ENCODE measurements at regions not wholly inside any gene's neighbourhood (a gene's known extent, or its start where the extent isn't known, plus 50 kb on each side); places are given as distances from the start of the nearest gene placed in this dataset.

DNA sequence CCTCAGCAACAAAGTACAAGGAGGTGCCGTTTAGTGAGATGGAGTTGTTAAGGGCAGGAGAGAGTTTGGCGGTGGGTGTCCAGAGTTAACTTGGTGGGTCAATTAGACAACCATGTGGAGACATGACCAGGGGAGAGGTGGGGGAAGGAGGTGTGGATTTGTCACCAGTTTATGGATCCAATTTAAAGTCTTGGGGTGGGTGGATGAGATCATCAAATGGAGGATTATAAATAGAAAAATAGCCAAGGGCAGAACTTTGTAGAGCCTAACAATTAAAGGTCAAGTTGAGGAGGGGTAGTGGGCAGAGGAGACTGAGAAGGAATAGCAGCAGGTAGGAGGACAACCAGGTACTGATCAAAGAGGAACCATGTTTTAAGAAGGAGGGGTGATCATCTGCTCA is 108.7 kb upstream of the IL12B start:
- Histone ChIP-seq H3K9me3 (ENCODE audit: insufficient read depth, low read length, severe bottlenecking) (no peaks in the 10 kb centered on the region), H3K4me3 (ENCODE audit: low read depth in 1 of 2, low read length in 2 of 2) (no peak overlapping the region), H3K79me2 (ENCODE audit: insufficient read depth, low read length) (no peaks in the 10 kb centered on the region), H3K27me3 (ENCODE audit: insufficient read depth, low read length, poor library complexity) (no peaks in the 10 kb centered on the region), H3K4me2 (ENCODE audit: insufficient read depth, low read length) (no peak overlapping the region), H3K36me3 (ENCODE audit: insufficient read depth, low read length) (no peaks in the 10 kb centered on the region), H4K20me1 (ENCODE audit: insufficient read depth, low read length) (no peaks in the 10 kb centered on the region), H3K4me1 (ENCODE audit: insufficient read depth, low read length) (no peaks in the 10 kb centered on the region), H3K9ac (ENCODE audit: low read depth, low read length) (no peak overlapping the region), H3K27ac (ENCODE audit: low read length) (no peak overlapping the region), H2AFZ (ENCODE audit: low read depth, low read length) (no peak overlapping the region)
- DNase-seq (no peak), ATAC-seq (ENCODE audit: insufficient read depth, low read depth) (no peak)
- TF ChIP-seq, protein P1, sequence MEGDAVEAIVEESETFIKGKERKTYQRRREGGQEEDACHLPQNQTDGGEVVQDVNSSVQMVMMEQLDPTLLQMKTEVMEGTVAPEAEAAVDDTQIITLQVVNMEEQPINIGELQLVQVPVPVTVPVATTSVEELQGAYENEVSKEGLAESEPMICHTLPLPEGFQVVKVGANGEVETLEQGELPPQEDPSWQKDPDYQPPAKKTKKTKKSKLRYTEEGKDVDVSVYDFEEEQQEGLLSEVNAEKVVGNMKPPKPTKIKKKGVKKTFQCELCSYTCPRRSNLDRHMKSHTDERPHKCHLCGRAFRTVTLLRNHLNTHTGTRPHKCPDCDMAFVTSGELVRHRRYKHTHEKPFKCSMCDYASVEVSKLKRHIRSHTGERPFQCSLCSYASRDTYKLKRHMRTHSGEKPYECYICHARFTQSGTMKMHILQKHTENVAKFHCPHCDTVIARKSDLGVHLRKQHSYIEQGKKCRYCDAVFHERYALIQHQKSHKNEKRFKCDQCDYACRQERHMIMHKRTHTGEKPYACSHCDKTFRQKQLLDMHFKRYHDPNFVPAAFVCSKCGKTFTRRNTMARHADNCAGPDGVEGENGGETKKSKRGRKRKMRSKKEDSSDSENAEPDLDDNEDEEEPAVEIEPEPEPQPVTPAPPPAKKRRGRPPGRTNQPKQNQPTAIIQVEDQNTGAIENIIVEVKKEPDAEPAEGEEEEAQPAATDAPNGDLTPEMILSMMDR (IDR thresholded peaks at IDR 0.05; ENCODE audit: borderline replicate concordance, extremely low read depth, low read length, poor library complexity, severe bottlenecking) = no peak
- TF ChIP-seq EZH2 (IDR thresholded peaks at IDR 0.05; ENCODE audit: borderline replicate concordance, low read depth, low read length, severe bottlenecking) = no peak

DNA sequence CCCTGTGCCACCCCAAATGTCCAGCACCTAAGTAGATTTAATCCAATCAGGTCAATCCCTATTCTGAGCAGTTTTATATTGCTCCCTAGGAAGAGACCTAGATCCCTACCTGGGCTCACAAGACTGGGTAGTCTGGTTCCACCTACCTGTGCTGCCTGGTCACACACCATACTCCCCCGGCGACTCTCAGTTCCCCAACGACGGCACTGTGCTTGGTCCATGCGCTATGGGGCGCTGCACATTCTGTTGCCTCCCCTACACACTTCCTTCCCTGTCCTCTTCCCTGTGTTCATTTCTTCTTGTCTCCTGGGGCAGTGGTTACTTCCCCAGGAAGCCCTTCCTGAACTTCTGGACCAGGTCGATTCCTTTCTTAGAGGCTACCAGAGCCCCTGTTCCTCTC is 109.9 kb upstream of the IL12B start:
- no peaks in the 10 kb centered on the region; the same call in 1 of the 2 replicates for H3K4me1 ChIP-seq (ENCODE audit: insufficient read depth, low read length)
- no peaks in the 10 kb centered on the region for H4K20me1 ChIP-seq (ENCODE audit: insufficient read depth, low read length)
- ATAC-seq (ENCODE audit: insufficient read depth, low read depth) = no peak
- no peak overlapping the region for H3K27ac ChIP-seq (ENCODE audit: low read length)
- DNase-seq = no peak
- H3K79me2 ChIP-seq (ENCODE audit: insufficient read depth, low read length) = no peaks in the 10 kb centered on the region
- no peaks in the 10 kb centered on the region for H3K27me3 ChIP-seq (ENCODE audit: insufficient read depth, low read length, poor library complexity)
- no peak overlapping the region for H2AFZ ChIP-seq (ENCODE audit: low read depth, low read length)
- no peak overlapping the region for H3K4me3 ChIP-seq (ENCODE audit: low read depth in 1 of 2, low read length in 2 of 2)
- TF ChIP-seq, protein P1 (IDR thresholded peaks at IDR 0.05; ENCODE audit: borderline replicate concordance, extremely low read depth, low read length, poor library complexity, severe bottlenecking) = no peak
- no peak for TF ChIP-seq EZH2 (IDR thresholded peaks at IDR 0.05; ENCODE audit: borderline replicate concordance, low read depth, low read length, severe bottlenecking)
- H3K4me2 ChIP-seq (ENCODE audit: insufficient read depth, low read length) = no peak overlapping the region
- no peaks in the 10 kb centered on the region for H3K9me3 ChIP-seq (ENCODE audit: insufficient read depth, low read length, severe bottlenecking)
- H3K36me3 ChIP-seq (ENCODE audit: insufficient read depth, low read length) = no peaks in the 10 kb centered on the region
- no peak overlapping the region for H3K9ac ChIP-seq (ENCODE audit: low read depth, low read length)

DNA sequence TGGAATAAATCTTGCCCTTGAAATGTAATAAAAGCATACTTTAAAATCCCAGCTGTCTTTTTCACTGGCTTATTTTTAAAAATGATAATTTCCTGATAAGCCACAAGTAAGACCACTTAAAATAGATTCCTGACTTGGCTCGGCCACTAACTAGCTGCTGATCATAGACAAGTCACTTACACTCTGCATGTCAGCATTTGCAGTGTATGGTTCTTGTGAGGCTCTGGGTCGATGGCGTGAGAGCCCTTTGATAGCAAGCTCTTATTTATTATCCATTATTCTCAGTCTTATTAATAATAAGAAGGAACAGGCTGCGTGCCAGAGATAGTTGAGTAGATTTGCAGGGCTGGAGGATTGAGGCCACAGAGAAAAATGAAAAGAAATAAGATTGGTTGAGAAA is 110.7 kb upstream of the IL12B start:
- Histone ChIP-seq H3K27ac (ENCODE audit: low read length) (no peak overlapping the region), H2AFZ (ENCODE audit: low read depth, low read length) (no peak overlapping the region), H3K36me3 (ENCODE audit: insufficient read depth, low read length) (no peaks in the 10 kb centered on the region), H3K27me3 (ENCODE audit: insufficient read depth, low read length, poor library complexity) (no peaks in the 10 kb centered on the region), H3K4me3 (ENCODE audit: low read depth in 1 of 2, low read length in 2 of 2) (no peak overlapping the region), H4K20me1 (ENCODE audit: insufficient read depth, low read length) (no peaks in the 10 kb centered on the region), H3K79me2 (ENCODE audit: insufficient read depth, low read length) (no peaks in the 10 kb centered on the region), H3K4me2 (ENCODE audit: insufficient read depth, low read length) (no peak overlapping the region), H3K4me1 (ENCODE audit: insufficient read depth, low read length) (no peaks in the 10 kb centered on the region; the same call in 1 of the 2 replicates), H3K9me3 (ENCODE audit: insufficient read depth, low read length, severe bottlenecking) (no peaks in the 10 kb centered on the region), H3K9ac (ENCODE audit: low read depth, low read length) (no peak overlapping the region)
- DNase-seq = no peak
- no peak for ATAC-seq (ENCODE audit: insufficient read depth, low read depth)
- TF ChIP-seq EZH2 (IDR thresholded peaks at IDR 0.05; ENCODE audit: borderline replicate concordance, low read depth, low read length, severe bottlenecking) = no peak
- TF ChIP-seq, protein P1 (IDR thresholded peaks at IDR 0.05; ENCODE audit: borderline replicate concordance, extremely low read depth, low read length, poor library complexity, severe bottlenecking) = no peak

DNA sequence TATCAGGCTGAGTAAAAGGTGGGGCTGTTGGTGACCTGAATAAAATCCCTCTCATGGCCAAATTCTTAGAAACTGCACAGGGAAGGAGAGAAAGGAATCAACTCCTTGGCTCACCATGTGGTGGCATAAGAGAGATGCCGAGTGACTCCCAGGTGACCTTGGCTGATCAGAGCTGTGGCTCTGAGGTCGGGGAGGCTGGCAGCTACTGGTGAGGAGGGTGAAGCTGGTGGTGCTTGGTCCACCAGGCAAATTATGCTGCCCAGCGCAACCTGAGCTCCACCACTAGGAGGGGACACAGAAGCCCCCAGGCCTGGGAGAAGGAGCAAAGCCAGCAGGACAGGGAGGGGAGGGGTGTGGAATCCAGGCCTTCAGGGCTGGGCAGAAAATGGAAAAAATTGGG is 111.2 kb upstream of the IL12B start:
- no peaks in the 10 kb centered on the region for H3K36me3 ChIP-seq (ENCODE audit: insufficient read depth, low read length)
- peak; percentile 63; the same call in 1 of the 3 replicates for ATAC-seq (ENCODE audit: insufficient read depth, low read depth)
- H3K4me1 ChIP-seq (ENCODE audit: insufficient read depth, low read length) = no peaks in the 10 kb centered on the region; the same call in 1 of the 2 replicates
- no peaks in the 10 kb centered on the region for H3K9me3 ChIP-seq (ENCODE audit: insufficient read depth, low read length, severe bottlenecking)
- TF ChIP-seq, protein P1 (IDR thresholded peaks at IDR 0.05; ENCODE audit: borderline replicate concordance, extremely low read depth, low read length, poor library complexity, severe bottlenecking) = peak; percentile 46
- TF ChIP-seq EZH2 (IDR thresholded peaks at IDR 0.05; ENCODE audit: borderline replicate concordance, low read depth, low read length, severe bottlenecking) = no peak
- no peak overlapping the region for H3K9ac ChIP-seq (ENCODE audit: low read depth, low read length)
- H2AFZ ChIP-seq (ENCODE audit: low read depth, low read length) = no peak overlapping the region
- H3K4me3 ChIP-seq (ENCODE audit: low read depth in 1 of 2, low read length in 2 of 2) = no peak overlapping the region
- no peak overlapping the region for H3K4me2 ChIP-seq (ENCODE audit: insufficient read depth, low read length)
- H3K27me3 ChIP-seq (ENCODE audit: insufficient read depth, low read length, poor library complexity) = no peaks in the 10 kb centered on the region
- no peaks in the 10 kb centered on the region for H4K20me1 ChIP-seq (ENCODE audit: insufficient read depth, low read length)
- DNase-seq = peak; percentile 9
- H3K79me2 ChIP-seq (ENCODE audit: insufficient read depth, low read length) = no peaks in the 10 kb centered on the region
- no peak overlapping the region for H3K27ac ChIP-seq (ENCODE audit: low read length)
